Kidney epithelial cell (primary cell): ENCODE measurements at regions not wholly inside any gene's neighbourhood (a gene's known extent, or its start where the extent isn't known, plus 50 kb on each side); places are given as distances from the start of the nearest gene placed in this dataset.
"Not testable (repeated sequence)": the region's sequence is repeated elsewhere in the genome, so short reads cannot be mapped to it uniquely, and the experiment has no call there.

Source experiments
- DNase-seq: peaks from one replicate; pipeline ENCODE4 v3.0.0-alpha.2; 2010; ENCODE audit warnings: low read depth
- H3K27me3 ChIP-seq: 2 replicates; pipeline ENCODE4 v1.6.0; 2011; ENCODE audit warnings: low read length; ENCODE audit not compliant: control insufficient read depth, insufficient read depth
- H3K36me3 ChIP-seq: 2 replicates; pipeline ENCODE4 v1.5.1; 2011; ENCODE audit warnings: low read length; ENCODE audit not compliant: control insufficient read depth, insufficient read depth
- H3K4me3 ChIP-seq: 2 replicates; pipeline ENCODE4 v1.5.1; 2011; ENCODE audit warnings: low read depth, mild to moderate bottlenecking, control low read depth, low read length
- CTCF ChIP-seq: IDR thresholded peaks from 2 replicates; pipeline ENCODE4 v1.5.1; 2011; ENCODE audit warnings: mild to moderate bottlenecking, moderate library complexity, low read length, control low read depth, inconsistent platforms; ENCODE audit not compliant: insufficient read depth, poor library complexity, severe bottlenecking

GRCh38 chr9:129541270-129541669, 79.6 kb downstream of the C9orf50 start:
- no peak for TF ChIP-seq CTCF
- H3K36me3 ChIP-seq, result no peaks in the 10 kb centered on the region
- no peak overlapping the region for H3K4me3 ChIP-seq
- no peaks in the 10 kb centered on the region for H3K27me3 ChIP-seq
- no peak for DNase-seq

- H3K27me3 ChIP-seq, result no peaks in the 10 kb centered on the region
- DNase-seq, result no peak
- no peak overlapping the region for H3K4me3 ChIP-seq
- no peaks in the 10 kb centered on the region for H3K36me3 ChIP-seq
- no peak for TF ChIP-seq CTCF
These were observed 81.5 kb downstream of the C9orf50 start for GRCh38 chr9:129539446-129539845.

- DNase-seq, H3K36me3 ChIP-seq: not testable (repeated sequence)
These were observed 89.0 kb downstream of the C9orf50 start for GRCh38 chr9:129531860-129532402.

GRCh38 chr9:129527955-129528354, 92.9 kb downstream of the C9orf50 start:
- DNase-seq, H3K27me3 ChIP-seq, H3K36me3 ChIP-seq, H3K4me3 ChIP-seq: not testable (repeated sequence)

More at GRCh38 chr9:129531860-129532402, 89.0 kb downstream of the C9orf50 start:
- H3K4me3 ChIP-seq, H3K27me3 ChIP-seq: not testable (repeated sequence)

- no peak for TF ChIP-seq CTCF
- DNase-seq, result no peak
- Histone ChIP-seq H3K36me3 (no peaks in the 10 kb centered on the region), H3K27me3 (no peaks in the 10 kb centered on the region), H3K4me3 (no peak overlapping the region)
These were observed 95.2 kb downstream of the C9orf50 start for GRCh38 chr9:129525656-129526196.

GRCh38 chr9:129524582-129525270, 96.2 kb downstream of the C9orf50 start:
- TF ChIP-seq CTCF, result no peak
- no peak for DNase-seq

GRCh38 chr9:129523943-129524581, 96.8 kb downstream of the C9orf50 start:
- Histone ChIP-seq H3K4me3 (no peak overlapping the region), H3K27me3 (no peaks in the 10 kb centered on the region), H3K36me3 (no peaks in the 10 kb centered on the region)
- no peak for TF ChIP-seq CTCF
- no peak for DNase-seq

More at GRCh38 chr9:129524582-129525270, 96.2 kb downstream of the C9orf50 start:
- Histone ChIP-seq H3K27me3 (no peaks in the 10 kb centered on the region), H3K36me3 (no peaks in the 10 kb centered on the region), H3K4me3 (no peak overlapping the region)
